ENCODE measurements at regions not wholly inside any gene's neighbourhood (a gene's known extent, or its start where the extent isn't known, plus 50 kb on each side); places are given as distances from the start of the nearest gene placed in this dataset.

GRCh38 chr9:89659473-89659872 is 54.7 kb downstream of the GADD45G start:
- TF ChIP-seq YY1 (IDR thresholded peaks at IDR 0.05; ENCODE audit: insufficient read depth, insufficient read length) (no peak), SUZ12 (IDR thresholded peaks at IDR 0.05; ENCODE audit: extremely low read depth, insufficient read depth, insufficient read length) (no peak), ZNF274 (IDR thresholded peaks at IDR 0.05; ENCODE audit: low read depth, low read length) (no peak)
